ENCODE measurements at regions not wholly inside any gene's neighbourhood (a gene's known extent, or its start where the extent isn't known, plus 50 kb on each side); places are given as distances from the start of the nearest gene placed in this dataset.

DNA sequence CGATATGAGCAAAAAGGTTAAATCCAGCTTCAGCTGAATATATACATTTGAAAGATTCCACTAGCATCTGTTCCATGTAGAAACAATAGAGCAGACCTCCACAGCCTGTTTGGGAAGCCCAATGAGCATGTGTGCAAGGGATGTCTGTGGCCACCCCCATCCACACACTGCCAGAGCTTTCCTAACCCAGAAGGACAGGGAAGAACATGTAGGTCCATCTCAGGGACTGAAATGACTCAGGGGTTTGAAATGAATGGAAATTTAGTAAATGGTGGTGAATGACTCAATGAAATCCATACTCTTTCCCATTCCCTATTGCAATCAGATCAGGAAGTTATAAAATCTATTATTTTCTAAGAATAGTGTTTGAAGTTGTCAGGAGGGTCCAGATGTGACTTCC is 397.2 kb downstream of the DUSP10 start:
- Mint-ChIP-seq H3K9me3 (no peaks in the 10 kb centered on the region), H3K4me3 (no peak overlapping the region), H3K27ac (no peak overlapping the region), H3K4me1 (ENCODE audit: unreplicated experiment) (no peaks in the 10 kb centered on the region), H3K36me3 (no peaks in the 10 kb centered on the region), H3K27me3 (no peaks in the 10 kb centered on the region)
- DNase-seq (ENCODE audit: extremely low spot score, unreplicated experiment), result no peak
- TF ChIP-seq, protein P1, sequence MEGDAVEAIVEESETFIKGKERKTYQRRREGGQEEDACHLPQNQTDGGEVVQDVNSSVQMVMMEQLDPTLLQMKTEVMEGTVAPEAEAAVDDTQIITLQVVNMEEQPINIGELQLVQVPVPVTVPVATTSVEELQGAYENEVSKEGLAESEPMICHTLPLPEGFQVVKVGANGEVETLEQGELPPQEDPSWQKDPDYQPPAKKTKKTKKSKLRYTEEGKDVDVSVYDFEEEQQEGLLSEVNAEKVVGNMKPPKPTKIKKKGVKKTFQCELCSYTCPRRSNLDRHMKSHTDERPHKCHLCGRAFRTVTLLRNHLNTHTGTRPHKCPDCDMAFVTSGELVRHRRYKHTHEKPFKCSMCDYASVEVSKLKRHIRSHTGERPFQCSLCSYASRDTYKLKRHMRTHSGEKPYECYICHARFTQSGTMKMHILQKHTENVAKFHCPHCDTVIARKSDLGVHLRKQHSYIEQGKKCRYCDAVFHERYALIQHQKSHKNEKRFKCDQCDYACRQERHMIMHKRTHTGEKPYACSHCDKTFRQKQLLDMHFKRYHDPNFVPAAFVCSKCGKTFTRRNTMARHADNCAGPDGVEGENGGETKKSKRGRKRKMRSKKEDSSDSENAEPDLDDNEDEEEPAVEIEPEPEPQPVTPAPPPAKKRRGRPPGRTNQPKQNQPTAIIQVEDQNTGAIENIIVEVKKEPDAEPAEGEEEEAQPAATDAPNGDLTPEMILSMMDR (conservative IDR thresholded peaks at IDR 0.05), result no peak

DNA sequence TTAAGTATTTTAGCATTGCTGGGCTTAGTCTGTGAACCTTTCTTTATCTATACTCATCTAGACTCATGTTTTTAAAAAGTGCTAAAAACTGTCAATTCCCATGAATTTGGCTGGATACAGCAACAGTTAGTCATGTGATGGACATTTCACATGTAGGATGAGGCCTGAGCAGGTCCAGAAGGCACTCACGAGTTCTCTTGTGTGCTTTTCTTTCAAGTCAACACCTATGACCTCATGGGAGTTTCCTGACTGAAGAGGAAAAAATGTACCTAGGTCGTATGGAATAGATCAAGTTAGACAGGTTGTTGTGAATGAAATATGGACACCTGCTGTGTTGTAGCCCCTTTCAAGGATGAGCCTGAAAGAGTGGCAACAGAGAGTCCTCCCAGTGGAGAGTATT is 394.2 kb downstream of the DUSP10 start:
- Mint-ChIP-seq H3K36me3 (no peaks in the 10 kb centered on the region), H3K27me3 (no peaks in the 10 kb centered on the region), H3K27ac (no peak overlapping the region), H3K4me3 (no peak overlapping the region), H3K9me3 (no peaks in the 10 kb centered on the region), H3K4me1 (ENCODE audit: unreplicated experiment) (no peaks in the 10 kb centered on the region)
- no peak for DNase-seq (ENCODE audit: extremely low spot score, unreplicated experiment)
- TF ChIP-seq, protein P1 (conservative IDR thresholded peaks at IDR 0.05), result no peak

GRCh38 chr1:221350091-221350490 is 391.8 kb downstream of the DUSP10 start:
- Mint-ChIP-seq H3K4me1 (ENCODE audit: unreplicated experiment) (no peaks in the 10 kb centered on the region), H3K27ac (no peak overlapping the region), H3K4me3 (no peak overlapping the region), H3K27me3 (no peaks in the 10 kb centered on the region), H3K36me3 (no peaks in the 10 kb centered on the region), H3K9me3 (no peaks in the 10 kb centered on the region)
- TF ChIP-seq, protein P1 (conservative IDR thresholded peaks at IDR 0.05), result no peak
- DNase-seq (ENCODE audit: extremely low spot score, unreplicated experiment), result no peak

- H3K4me1 Mint-ChIP-seq (ENCODE audit: unreplicated experiment), result no peaks in the 10 kb centered on the region
- H3K36me3 Mint-ChIP-seq, result no peaks in the 10 kb centered on the region
- no peak for DNase-seq (ENCODE audit: extremely low spot score, unreplicated experiment)
- H3K9me3 Mint-ChIP-seq, result no peaks in the 10 kb centered on the region
- H3K4me3 Mint-ChIP-seq, result no peak overlapping the region
- H3K27ac Mint-ChIP-seq, result no peak overlapping the region
- TF ChIP-seq, protein P1 (conservative IDR thresholded peaks at IDR 0.05), result peak; percentile 29
- peaks cover 4% of the 10 kb centered on the region for H3K27me3 Mint-ChIP-seq
Measured at GRCh38 chr1:221356693-221357092, 385.2 kb downstream of the DUSP10 start.

- no peak for DNase-seq (ENCODE audit: extremely low spot score, unreplicated experiment)
- TF ChIP-seq, protein P1 (conservative IDR thresholded peaks at IDR 0.05), result no peak
- no peaks in the 10 kb centered on the region for H3K36me3 Mint-ChIP-seq
- H3K27ac Mint-ChIP-seq, result no peak overlapping the region
- H3K4me3 Mint-ChIP-seq, result no peak overlapping the region
- no peaks in the 10 kb centered on the region for H3K4me1 Mint-ChIP-seq (ENCODE audit: unreplicated experiment)
- peaks cover 6% of the 10 kb centered on the region for H3K9me3 Mint-ChIP-seq
- H3K27me3 Mint-ChIP-seq, result peaks cover 17% of the 10 kb centered on the region
Measured at GRCh38 chr1:221363039-221363438, 378.9 kb downstream of the DUSP10 start.

DNA sequence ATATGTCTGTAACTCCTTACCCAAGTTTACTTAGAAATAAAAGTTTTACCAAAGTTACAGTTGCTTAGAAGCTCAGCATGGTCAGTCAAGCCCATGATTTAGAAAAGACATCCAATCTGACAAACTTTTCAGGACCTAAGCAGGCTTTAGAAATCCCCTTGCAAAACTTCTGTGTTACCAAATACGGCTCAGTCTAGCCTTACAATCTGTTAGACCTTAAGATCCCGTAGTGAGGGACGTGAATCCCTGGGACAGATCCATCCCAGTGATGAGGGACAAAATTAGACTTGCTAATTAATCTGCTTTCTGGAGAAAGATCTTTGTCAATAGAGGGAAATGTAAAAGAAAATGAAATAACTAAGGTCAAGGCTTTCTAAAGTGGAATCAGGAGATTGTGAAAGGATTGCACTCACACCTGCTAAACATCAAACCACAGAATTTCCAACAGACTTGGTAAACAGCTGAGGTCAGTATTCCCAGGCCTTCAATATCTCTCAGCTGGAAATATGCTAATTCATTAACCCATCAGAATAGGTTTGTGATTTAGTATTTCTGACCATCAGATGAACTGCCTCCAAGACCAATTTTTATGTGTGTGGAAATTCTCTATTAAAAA is 375.3 kb downstream of the DUSP10 start:
- Mint-ChIP-seq H3K27ac (no peak overlapping the region), H3K36me3 (no peaks in the 10 kb centered on the region), H3K4me1 (ENCODE audit: unreplicated experiment) (peaks cover 4% of the 10 kb centered on the region), H3K27me3 (peaks cover 13% of the 10 kb centered on the region), H3K9me3 (peaks cover 9% of the 10 kb centered on the region), H3K4me3 (no peak overlapping the region)
- DNase-seq (ENCODE audit: extremely low spot score, unreplicated experiment), result no peak
- TF ChIP-seq, protein P1 (conservative IDR thresholded peaks at IDR 0.05), result no peak

Data from type B pancreatic cell (in vitro differentiated cells).